Thyroid gland (tissue), 4 donors: ENCODE measurements at regions not wholly inside any gene's neighbourhood (a gene's known extent, or its start where the extent isn't known, plus 50 kb on each side); places are given as distances from the start of the nearest gene placed in this dataset.

ENCODE experiments used
- DNase-seq, 2 donors: peaks; one replicate each; pipeline ENCODE4 v3.0.0-alpha.2; 2019
- H3K27ac ChIP-seq, 3 donors: fragments of 200-600 bp; sonication (generic); 1 replicate in 2 of 3; 2 replicates in 1 of 3; pipeline ENCODE4 v1.5.1; 2016 to 2019; ENCODE audit warnings: mild to moderate bottlenecking in 1 of 3, moderate library complexity in 1 of 3
- H3K27me3 ChIP-seq: fragments of 200-600 bp; sonication (generic); one replicate; pipeline ENCODE4 v1.5.1; 2019
- H3K36me3 ChIP-seq, 2 donors: fragments of 200-600 bp; sonication (generic); one replicate each; pipeline ENCODE4 v1.5.1; 2016 to 2019
- H3K4me1 ChIP-seq, 2 donors: fragments of 200-600 bp; sonication (generic); one replicate each; pipeline ENCODE4 v1.5.1; 2017 to 2019
- H3K4me3 ChIP-seq, 3 donors: fragments of 200-600 bp; sonication (generic); replicated peaks in 1 of 3; 1 replicate in 2 of 3; 2 replicates in 1 of 3; pipeline ENCODE4 v1.5.1; 2016; ENCODE audit warnings: mild to moderate bottlenecking in 1 of 3
- H3K9me3 ChIP-seq: fragments of 200-600 bp; sonication (generic); one replicate; pipeline ENCODE4 v1.5.1; 2017
- POLR2A ChIP-seq, 2 donors: fragments of 450-650 bp; IDR thresholded peaks; one replicate each; pipeline ENCODE4 v1.6.1; 2017; ENCODE audit warnings: antibody characterized with exemption in 2 of 2, mild to moderate bottlenecking in 2 of 2, moderate library complexity in 1 of 2
- WGBS, 2 donors: methylation state at CpG; one replicate each; pipeline ENCODE4 v1.1.5; 2017; 5-methylcytosine and 5-hydroxymethylcytosine counted together
- intact Hi-C: fragments of 100-400 bp; cut with DNase I; formaldehyde crosslinking; loops from one replicate; pipeline ENCODE4 v1.15.1; 2023
- TF ChIP-seq, protein P1 (sequence below), 6 experiments: fragments of 200-600 bp in 3 of 6; fragments of 450-650 bp in 3 of 6; sonication (generic) in 3 of 6; IDR thresholded peaks; one replicate each; pipeline ENCODE4 v1.5.1; 2016 to 2019; ENCODE audit warnings: antibody characterized with exemption in 6 of 6, mild to moderate bottlenecking in 2 of 6, inconsistent platforms in 1 of 6, moderate library complexity in 1 of 6

DNA sequence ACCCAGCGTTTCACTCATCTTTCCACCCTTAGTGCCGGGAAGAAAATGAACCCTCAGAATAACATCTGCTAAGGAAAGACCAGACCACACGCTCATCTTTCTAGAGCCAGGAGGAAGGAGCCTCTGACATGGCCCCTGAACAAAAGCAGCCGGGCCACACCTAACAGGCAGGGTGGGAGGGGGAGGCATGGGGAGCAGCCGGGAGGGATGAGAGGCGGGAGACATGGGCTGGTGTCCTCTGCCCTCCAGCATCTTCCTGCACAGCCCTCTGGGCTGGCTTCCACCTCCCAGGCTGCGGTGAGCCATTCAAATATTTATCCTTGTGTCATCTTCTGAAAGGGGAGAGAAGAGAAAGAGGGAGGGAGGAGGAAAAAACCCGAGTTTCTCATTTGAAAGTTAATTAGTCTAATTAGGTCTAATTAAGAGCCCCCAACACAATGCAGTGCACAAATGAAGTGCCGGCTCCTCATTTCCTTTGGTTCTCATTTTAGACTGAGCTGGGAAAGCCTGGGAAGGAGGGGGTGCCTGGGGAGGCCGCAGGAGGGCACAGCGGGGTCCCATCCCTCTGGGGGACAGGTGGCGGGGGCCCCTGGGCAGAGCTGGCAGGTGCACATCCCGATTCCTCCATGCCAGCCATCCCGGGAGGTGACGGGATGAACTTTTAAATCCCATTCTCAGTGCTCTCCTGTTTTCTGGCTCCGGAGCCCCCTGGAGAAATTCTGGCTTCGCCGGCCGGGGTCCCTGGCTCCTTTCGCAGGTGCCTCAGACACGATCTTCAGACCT lies 90.5 kb downstream of the ENGASE start:
- H3K9me3 ChIP-seq: no peaks in the 10 kb centered on the region
- H3K27me3 ChIP-seq: no peaks in the 10 kb centered on the region
- TF ChIP-seq, protein P1, sequence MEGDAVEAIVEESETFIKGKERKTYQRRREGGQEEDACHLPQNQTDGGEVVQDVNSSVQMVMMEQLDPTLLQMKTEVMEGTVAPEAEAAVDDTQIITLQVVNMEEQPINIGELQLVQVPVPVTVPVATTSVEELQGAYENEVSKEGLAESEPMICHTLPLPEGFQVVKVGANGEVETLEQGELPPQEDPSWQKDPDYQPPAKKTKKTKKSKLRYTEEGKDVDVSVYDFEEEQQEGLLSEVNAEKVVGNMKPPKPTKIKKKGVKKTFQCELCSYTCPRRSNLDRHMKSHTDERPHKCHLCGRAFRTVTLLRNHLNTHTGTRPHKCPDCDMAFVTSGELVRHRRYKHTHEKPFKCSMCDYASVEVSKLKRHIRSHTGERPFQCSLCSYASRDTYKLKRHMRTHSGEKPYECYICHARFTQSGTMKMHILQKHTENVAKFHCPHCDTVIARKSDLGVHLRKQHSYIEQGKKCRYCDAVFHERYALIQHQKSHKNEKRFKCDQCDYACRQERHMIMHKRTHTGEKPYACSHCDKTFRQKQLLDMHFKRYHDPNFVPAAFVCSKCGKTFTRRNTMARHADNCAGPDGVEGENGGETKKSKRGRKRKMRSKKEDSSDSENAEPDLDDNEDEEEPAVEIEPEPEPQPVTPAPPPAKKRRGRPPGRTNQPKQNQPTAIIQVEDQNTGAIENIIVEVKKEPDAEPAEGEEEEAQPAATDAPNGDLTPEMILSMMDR (IDR thresholded peaks at IDR 0.05): no peak
- no peak for TF ChIP-seq POLR2A (IDR thresholded peaks at IDR 0.05)
- no peak for DNase-seq
- H3K27ac ChIP-seq: no peak overlapping the region
- no peaks in the 10 kb centered on the region for H3K36me3 ChIP-seq
- no peak overlapping the region for H3K4me3 ChIP-seq
- no peaks in the 10 kb centered on the region for H3K4me1 ChIP-seq
- intact Hi-C loops: no loop called here
- 57 to 59% methylated on average over 20 of the region's 21 CpGs for WGBS, 2 donors

DNA sequence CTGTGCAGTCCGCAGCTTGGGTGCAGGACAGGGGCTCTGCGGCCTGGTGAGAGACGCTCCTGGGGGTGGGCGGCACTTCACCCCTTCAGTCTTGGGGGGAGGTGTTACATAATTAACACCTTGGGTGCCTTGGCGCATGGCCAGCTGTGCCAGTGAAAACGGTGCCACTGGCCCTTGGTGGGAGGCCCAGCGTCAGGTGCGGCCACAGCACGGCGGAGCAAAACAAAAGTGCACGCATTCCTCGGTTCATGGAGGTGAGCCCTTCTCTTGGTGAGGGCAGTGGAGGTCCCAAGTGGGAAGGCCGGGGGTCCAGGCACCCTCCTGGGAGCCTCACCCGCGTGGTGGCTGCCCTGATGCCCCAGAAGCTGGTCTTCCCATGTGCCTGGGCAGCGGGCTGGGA lies 89.8 kb downstream of the ENGASE start:
- TF ChIP-seq, protein P1 (IDR thresholded peaks at IDR 0.05): no peak
- TF ChIP-seq POLR2A (IDR thresholded peaks at IDR 0.05): no peak
- Histone ChIP-seq H3K36me3 (no peaks in the 10 kb centered on the region), H3K4me3 (no peak overlapping the region), H3K27ac (no peak overlapping the region), H3K27me3 (no peaks in the 10 kb centered on the region), H3K4me1 (no peaks in the 10 kb centered on the region), H3K9me3 (no peaks in the 10 kb centered on the region)
- WGBS, 2 donors: 83 to 89% methylated on average over 13 of the region's 16 CpGs
- intact Hi-C loops: no loop called here
- DNase-seq: no peak

DNA sequence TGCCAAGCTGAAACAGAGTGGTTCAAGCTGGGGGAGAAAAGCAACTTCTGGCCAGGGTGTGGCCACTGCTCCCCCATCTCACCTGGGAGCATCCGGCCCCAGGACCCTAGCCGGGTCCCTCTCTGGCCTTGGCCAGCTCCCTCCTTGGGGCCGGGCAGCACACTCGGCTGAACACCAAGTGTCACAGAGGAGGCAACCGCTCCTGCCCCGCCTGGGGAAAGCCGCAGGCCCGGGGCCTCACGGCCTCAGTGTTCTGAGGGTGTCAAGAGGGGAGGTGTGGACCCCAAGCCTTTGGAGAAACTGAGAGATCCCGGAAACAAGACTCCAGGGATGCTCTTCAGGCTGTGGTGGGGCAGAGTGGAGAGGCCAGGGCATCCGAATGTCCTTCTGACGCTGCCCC lies 88.4 kb downstream of the ENGASE start:
- Histone ChIP-seq H3K27me3 (no peaks in the 10 kb centered on the region), H3K4me3 (no peak overlapping the region), H3K36me3 (no peaks in the 10 kb centered on the region), H3K27ac (no peak overlapping the region), H3K9me3 (no peaks in the 10 kb centered on the region), H3K4me1 (no peaks in the 10 kb centered on the region)
- 58% methylated on average over 5 of the region's 12 CpGs; no CpG with 5 or more reads in 1 of the 2 donors for WGBS, 2 donors
- intact Hi-C loops: no loop called here
- no peak for DNase-seq
- TF ChIP-seq, protein P1 (IDR thresholded peaks at IDR 0.05): no peak
- TF ChIP-seq POLR2A (IDR thresholded peaks at IDR 0.05): no peak

DNA sequence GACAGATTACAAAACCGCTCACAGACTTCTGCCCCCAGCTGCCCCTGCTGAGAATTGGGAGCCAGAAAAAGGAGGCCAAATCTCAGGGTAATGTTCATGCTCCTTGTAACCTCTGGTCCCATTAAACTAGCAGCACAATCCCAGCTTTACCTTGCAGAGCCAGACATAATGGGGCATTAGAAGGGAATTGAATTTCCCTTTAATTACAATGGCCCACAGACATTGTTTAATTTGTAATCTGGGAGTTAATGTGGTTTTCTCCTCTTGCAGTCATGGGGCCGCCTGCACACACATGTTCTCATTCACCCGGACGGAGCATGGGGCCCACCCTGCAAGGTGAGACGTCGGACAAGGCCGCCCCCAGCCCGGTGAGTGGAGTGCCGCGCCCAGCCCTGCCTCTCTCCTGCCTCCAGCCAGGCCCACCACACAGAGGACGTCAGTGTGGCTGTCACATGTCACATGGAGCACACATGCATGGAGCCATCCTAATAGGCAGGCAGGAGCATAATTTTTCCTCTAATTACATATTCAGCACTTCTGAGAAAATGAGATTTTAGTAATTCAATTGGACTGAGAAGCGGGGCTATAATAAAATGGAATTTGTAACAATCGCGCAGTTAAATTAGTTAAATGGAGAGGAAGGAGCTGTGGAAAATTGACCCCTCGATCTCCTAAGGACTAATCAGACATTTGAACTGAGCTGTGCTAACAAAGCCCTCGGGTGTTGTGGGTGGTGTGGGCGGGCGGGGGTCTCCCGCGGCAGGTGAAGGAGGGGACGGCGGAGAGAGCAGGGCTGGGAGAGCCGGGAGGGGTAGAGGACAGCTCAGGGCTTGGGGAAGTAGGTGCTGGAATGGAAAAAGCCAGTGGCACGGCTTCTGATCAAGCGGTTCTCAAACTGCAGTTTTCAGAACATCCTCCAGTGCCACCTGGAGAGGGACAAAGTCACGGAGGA lies 87.7 kb downstream of the ENGASE start:
- 62 to 68% methylated on average over 26 of the region's 26 CpGs for WGBS, 2 donors
- no peak for DNase-seq
- no peaks in the 10 kb centered on the region for H3K36me3 ChIP-seq
- no peaks in the 10 kb centered on the region for H3K4me1 ChIP-seq
- no peaks in the 10 kb centered on the region for H3K27me3 ChIP-seq
- no peak for TF ChIP-seq POLR2A (IDR thresholded peaks at IDR 0.05)
- TF ChIP-seq, protein P1 (IDR thresholded peaks at IDR 0.05): no peak
- H3K27ac ChIP-seq: no peak overlapping the region
- no peak overlapping the region for H3K4me3 ChIP-seq
- no peaks in the 10 kb centered on the region for H3K9me3 ChIP-seq
- intact Hi-C loops: no loop called here
